ENCODE measurements at regions not wholly inside any gene's neighbourhood (a gene's known extent, or its start where the extent isn't known, plus 50 kb on each side); places are given as distances from the start of the nearest gene placed in this dataset.
A peak's percentile ranks its signal among the peaks of the same experiment; 100 is the strongest.

- DNase-seq, result no peak
Observed at GRCh38 chr14:62159314-62159713, 397.1 kb downstream of the SNAPC1 start.

- DNase-seq, result peak in 2 of 14 donors; percentile 7 to 25
Observed at GRCh38 chr14:62162998-62163589, 400.9 kb downstream of the SNAPC1 start.

GRCh38 chr14:62168564-62169155, 406.4 kb downstream of the SNAPC1 start:
- no peak for DNase-seq

- DNase-seq, result peak in 6 of 14 donors; percentile 0 to 14 (median 1)
Observed at GRCh38 chr14:62179367-62180018, 417.3 kb downstream of the SNAPC1 start.

- no peak for DNase-seq
Observed at GRCh38 chr14:62181591-62181990, 419.4 kb downstream of the SNAPC1 start.

GRCh38 chr14:62185078-62185477, 422.9 kb downstream of the SNAPC1 start:
- no peak for DNase-seq

GRCh38 chr14:62187265-62187664, 425.0 kb downstream of the SNAPC1 start:
- DNase-seq, result no peak

- DNase-seq, result no peak
Observed at GRCh38 chr14:62189698-62190097, 427.5 kb downstream of the SNAPC1 start.

GRCh38 chr14:62206456-62206855, 444.2 kb downstream of the SNAPC1 start:
- DNase-seq, result no peak

- DNase-seq, result no peak
Observed at GRCh38 chr14:62209287-62209899, 447.2 kb downstream of the SNAPC1 start.

GRCh38 chr14:62213516-62213915, 451.3 kb downstream of the SNAPC1 start:
- no peak for DNase-seq

- DNase-seq, result no peak
Observed at GRCh38 chr14:62216121-62216520, 453.9 kb downstream of the SNAPC1 start.

- no peak for DNase-seq
Observed at GRCh38 chr14:62234849-62235248, 472.6 kb downstream of the SNAPC1 start.

- no peak for DNase-seq
Observed at GRCh38 chr14:62244221-62244620, 482.0 kb downstream of the SNAPC1 start.

- no peak for DNase-seq
Observed at GRCh38 chr14:62247266-62247665, 485.0 kb downstream of the SNAPC1 start.

GRCh38 chr14:62251237-62251636, 489.0 kb downstream of the SNAPC1 start:
- DNase-seq, result no peak

GRCh38 chr14:62253171-62253570, 491.0 kb downstream of the SNAPC1 start:
- no peak for DNase-seq

- DNase-seq, result no peak
Observed at GRCh38 chr14:62253911-62254310, 491.7 kb downstream of the SNAPC1 start.

- DNase-seq, result no peak
Observed at GRCh38 chr14:62269204-62269603, 507.0 kb downstream of the SNAPC1 start.

- DNase-seq, result no peak
Observed at GRCh38 chr14:62270236-62270635, 508.0 kb downstream of the SNAPC1 start.

- DNase-seq, result no peak
Observed at GRCh38 chr14:62280366-62280765, 518.1 kb downstream of the SNAPC1 start.

- DNase-seq, result no peak
Observed at GRCh38 chr14:62283837-62284236, 521.6 kb downstream of the SNAPC1 start.

GRCh38 chr14:62289471-62289870, 527.3 kb downstream of the SNAPC1 start:
- no peak for DNase-seq

GRCh38 chr14:62301080-62301479, 538.9 kb downstream of the SNAPC1 start:
- DNase-seq, result no peak

Measured in C1 segment of cervical spinal cord (tissue), 14 donors.